Activated CD8-positive, alpha-beta T cell treated with anti-CD3 and anti-CD28 coated beads, Interleukin-2, amount 10 ng/mL, durations not matched to agents 7 days and 5 days (primary cell): ENCODE measurements at regions not wholly inside any gene's neighbourhood (a gene's known extent, or its start where the extent isn't known, plus 50 kb on each side); places are given as distances from the start of the nearest gene placed in this dataset.
"Not testable (repeated sequence)": the region's sequence is repeated elsewhere in the genome, so short reads cannot be mapped to it uniquely, and the experiment has no call there.

Source experiments
- ATAC-seq: fragments of 150-1000 bp; cut with Tn5 transposase; one replicate; pipeline ENCODE4 v1.10.0; 2021; ENCODE audit warnings: moderate library complexity
- CTCF ChIA-PET: fragments of 350-600 bp; sonication (Branson Sonifier 250); formaldehyde crosslinking; loops from one replicate; lab custom pipeline; 2021; ENCODE audit warnings: antibody characterized with exemption; lab: Charles Lee
- POLR2A ChIA-PET: fragments of 350-600 bp; sonication (Branson Sonifier 250); formaldehyde crosslinking; loops from one replicate; lab custom pipeline; 2021; ENCODE audit warnings: antibody characterized with exemption; lab: Charles Lee
- DNase-seq: peaks from one replicate; pipeline ENCODE4 v3.0.0-alpha.2; 2020
- H3K27ac Mint-ChIP-seq: one replicate; pipeline ENCODE4 v1.8.0; 2021; ENCODE audit warnings: mild to moderate bottlenecking, mixed read lengths
- H3K27me3 Mint-ChIP-seq: one replicate; pipeline ENCODE4 v1.8.0; 2021; ENCODE audit warnings: low read depth, mixed read lengths
- H3K36me3 Mint-ChIP-seq: one replicate; pipeline ENCODE4 v1.8.0; 2021; ENCODE audit warnings: low read depth, mixed read lengths
- H3K4me1 Mint-ChIP-seq: one replicate; pipeline ENCODE4 v1.8.0; 2021; ENCODE audit warnings: low read depth, mixed read lengths
- H3K4me3 Mint-ChIP-seq: one replicate; pipeline ENCODE4 v1.8.0; 2021; ENCODE audit warnings: mild to moderate bottlenecking, mixed read lengths
- H3K9me3 Mint-ChIP-seq: one replicate; pipeline ENCODE4 v1.8.0; 2022; ENCODE audit warnings: mixed read lengths; ENCODE audit not compliant: insufficient read depth

GRCh38 chr3:94822298-94822697, 759.4 kb downstream of the NSUN3 start:
- ChIA-PET CTCF (no interaction called here), POLR2A (no interaction called here)
- Mint-ChIP-seq H3K4me3 (no peak overlapping the region), H3K4me1 (no peaks in the 10 kb centered on the region), H3K9me3 (peaks cover 8% of the 10 kb centered on the region), H3K36me3 (no peaks in the 10 kb centered on the region), H3K27ac (no peak overlapping the region), H3K27me3 (no peaks in the 10 kb centered on the region)
- ATAC-seq (no peak), DNase-seq (no peak)

DNA sequence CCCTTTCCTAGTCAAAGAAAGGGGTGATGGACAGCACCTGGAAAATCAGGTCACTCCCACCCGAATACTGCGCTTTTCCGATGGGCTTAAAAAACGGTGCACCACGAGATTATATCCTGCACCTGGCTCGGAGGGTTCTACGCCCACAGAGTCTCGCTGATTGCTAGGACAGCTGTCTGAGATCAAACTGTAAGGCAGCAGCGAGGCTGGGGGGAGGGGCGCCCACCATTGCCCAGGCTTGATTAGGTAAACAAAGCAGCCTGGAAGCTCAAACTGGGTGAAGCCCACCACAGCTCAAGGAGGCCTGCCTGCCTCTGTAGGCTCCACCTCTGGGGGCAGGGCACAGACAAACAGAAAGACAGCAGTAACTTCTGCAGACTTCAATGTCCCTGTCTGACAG, 783.4 kb downstream of the NSUN3 start:
- H3K27me3 Mint-ChIP-seq, H3K36me3 Mint-ChIP-seq, H3K4me1 Mint-ChIP-seq, DNase-seq, ATAC-seq, CTCF ChIA-PET, H3K4me3 Mint-ChIP-seq, H3K27ac Mint-ChIP-seq, POLR2A ChIA-PET, H3K9me3 Mint-ChIP-seq: not testable (repeated sequence)

- ChIA-PET POLR2A (no interaction called here), CTCF (no interaction called here)
- Mint-ChIP-seq H3K36me3 (no peaks in the 10 kb centered on the region), H3K27me3 (no peaks in the 10 kb centered on the region), H3K4me1 (no peaks in the 10 kb centered on the region), H3K9me3 (peaks cover 39% of the 10 kb centered on the region), H3K4me3 (no peak overlapping the region), H3K27ac (no peak overlapping the region)
- DNase-seq (no peak), ATAC-seq (no peak)
Measured at GRCh38 chr3:94862703-94863102, 799.8 kb downstream of the NSUN3 start.

- DNase-seq (no peak), ATAC-seq (no peak)
- Mint-ChIP-seq H3K4me1 (no peaks in the 10 kb centered on the region), H3K9me3 (peaks cover 4% of the 10 kb centered on the region), H3K27ac (no peak overlapping the region), H3K4me3 (no peak overlapping the region), H3K27me3 (no peaks in the 10 kb centered on the region), H3K36me3 (no peaks in the 10 kb centered on the region)
- ChIA-PET POLR2A (no interaction called here), CTCF (no interaction called here)
Measured at GRCh38 chr3:94869059-94869547, 806.2 kb downstream of the NSUN3 start.

DNA sequence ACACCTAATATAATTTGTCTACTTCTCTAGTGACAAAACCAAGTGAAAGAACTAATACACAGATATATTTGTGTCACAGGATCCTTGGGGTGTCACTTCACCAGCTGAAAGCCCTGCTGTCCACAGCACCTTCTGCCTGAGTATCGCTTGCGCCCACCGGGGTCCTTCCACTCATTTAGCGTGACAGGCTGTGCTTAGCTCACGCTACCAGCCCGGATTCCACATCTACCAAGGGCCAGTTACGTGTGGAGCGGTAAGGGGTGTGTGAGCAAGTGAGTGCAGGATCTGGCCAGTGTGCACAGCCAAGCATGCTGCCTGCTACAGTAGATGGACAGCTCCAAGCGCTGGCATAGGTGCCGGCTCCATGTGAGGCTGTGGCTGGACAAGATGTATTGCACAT, 810.9 kb downstream of the NSUN3 start:
- H3K27ac Mint-ChIP-seq, result no peak overlapping the region
- H3K4me3 Mint-ChIP-seq, result no peak overlapping the region
- DNase-seq (no peak), ATAC-seq (no peak)
- ChIA-PET POLR2A (no interaction called here), CTCF (no interaction called here)
- H3K36me3 Mint-ChIP-seq, result no peaks in the 10 kb centered on the region
- H3K4me1 Mint-ChIP-seq, result no peaks in the 10 kb centered on the region
- no peaks in the 10 kb centered on the region for H3K9me3 Mint-ChIP-seq
- H3K27me3 Mint-ChIP-seq, result no peaks in the 10 kb centered on the region

DNA sequence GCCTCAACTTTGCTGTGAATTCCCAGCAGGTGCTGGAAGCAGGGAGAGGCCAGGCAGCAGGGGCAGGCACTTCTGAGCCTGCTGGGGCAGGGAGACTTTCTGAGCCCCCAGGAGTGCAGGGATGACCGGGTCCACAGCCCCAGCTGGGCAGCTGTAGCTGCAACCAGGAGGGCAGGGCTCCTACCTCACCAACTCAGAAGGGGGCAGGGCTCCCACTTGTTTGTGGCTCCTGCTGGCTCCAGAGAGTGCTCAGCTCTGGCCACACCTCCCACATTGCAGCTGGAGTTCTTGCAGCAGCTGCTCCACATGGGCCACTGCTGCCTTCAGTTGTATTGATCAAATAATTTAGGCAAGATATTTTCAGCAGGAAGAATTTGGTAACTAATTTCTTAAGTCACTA, 812.3 kb downstream of the NSUN3 start:
- Mint-ChIP-seq H3K27me3 (no peaks in the 10 kb centered on the region), H3K9me3 (no peaks in the 10 kb centered on the region), H3K36me3 (no peaks in the 10 kb centered on the region), H3K4me3 (no peak overlapping the region), H3K27ac (no peak overlapping the region), H3K4me1 (no peaks in the 10 kb centered on the region)
- ChIA-PET POLR2A (no interaction called here), CTCF (no interaction called here)
- no peak for ATAC-seq
- no peak for DNase-seq

DNA sequence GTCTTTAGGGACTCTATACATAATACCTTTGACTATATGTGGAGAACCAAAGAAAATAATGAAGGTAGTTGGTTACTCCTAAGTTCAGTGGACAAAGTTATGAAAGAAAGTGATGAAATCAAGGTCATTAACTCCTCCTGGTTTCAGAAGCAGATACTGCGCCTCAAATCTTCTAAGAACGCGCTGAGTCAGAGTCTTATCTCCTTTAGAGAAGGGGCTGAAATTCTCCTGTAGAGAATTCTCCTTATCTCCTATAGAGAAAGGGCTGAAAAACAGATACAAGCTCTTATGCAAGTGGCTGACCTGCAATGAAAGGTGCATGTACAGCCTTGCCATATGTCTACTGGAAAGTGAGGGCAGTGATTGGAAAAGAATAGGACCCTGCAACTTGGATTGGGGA, 824.2 kb downstream of the NSUN3 start:
- CTCF ChIA-PET, result no interaction called here
- POLR2A ChIA-PET, result no interaction called here
- DNase-seq (no peak), ATAC-seq (no peak)
- Mint-ChIP-seq H3K4me1 (no peaks in the 10 kb centered on the region), H3K4me3 (no peak overlapping the region), H3K9me3 (no peaks in the 10 kb centered on the region), H3K27ac (no peak overlapping the region), H3K36me3 (no peaks in the 10 kb centered on the region), H3K27me3 (no peaks in the 10 kb centered on the region)

DNA sequence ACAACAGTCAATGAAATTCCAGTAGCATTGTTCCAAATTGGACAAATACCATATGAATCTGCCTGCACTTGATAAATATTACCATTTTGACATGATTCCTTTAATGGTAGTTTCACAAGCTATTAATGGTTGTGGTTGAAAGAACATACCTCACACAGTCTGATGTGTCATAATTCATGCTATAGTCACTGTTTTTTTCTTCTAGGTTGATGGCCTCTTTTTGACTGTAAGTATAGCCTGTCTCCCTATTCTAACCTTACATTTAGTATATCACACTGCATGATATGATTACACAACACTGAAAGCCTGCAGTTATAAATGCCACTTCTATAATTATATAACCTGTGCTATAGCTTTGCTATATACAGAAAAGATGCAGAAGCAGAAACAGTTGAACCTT, 834.1 kb downstream of the NSUN3 start:
- no peak overlapping the region for H3K27ac Mint-ChIP-seq
- DNase-seq (no peak), ATAC-seq (no peak)
- no peak overlapping the region for H3K4me3 Mint-ChIP-seq
- H3K9me3 Mint-ChIP-seq, result peaks cover 14% of the 10 kb centered on the region
- H3K27me3 Mint-ChIP-seq, result no peaks in the 10 kb centered on the region
- CTCF ChIA-PET, result no interaction called here
- H3K4me1 Mint-ChIP-seq, result no peaks in the 10 kb centered on the region
- no peaks in the 10 kb centered on the region for H3K36me3 Mint-ChIP-seq
- POLR2A ChIA-PET, result no interaction called here

- H3K36me3 Mint-ChIP-seq, result no peaks in the 10 kb centered on the region
- H3K4me1 Mint-ChIP-seq, result no peaks in the 10 kb centered on the region
Measured at GRCh38 chr3:94904156-94904674, 841.4 kb downstream of the NSUN3 start.

DNA sequence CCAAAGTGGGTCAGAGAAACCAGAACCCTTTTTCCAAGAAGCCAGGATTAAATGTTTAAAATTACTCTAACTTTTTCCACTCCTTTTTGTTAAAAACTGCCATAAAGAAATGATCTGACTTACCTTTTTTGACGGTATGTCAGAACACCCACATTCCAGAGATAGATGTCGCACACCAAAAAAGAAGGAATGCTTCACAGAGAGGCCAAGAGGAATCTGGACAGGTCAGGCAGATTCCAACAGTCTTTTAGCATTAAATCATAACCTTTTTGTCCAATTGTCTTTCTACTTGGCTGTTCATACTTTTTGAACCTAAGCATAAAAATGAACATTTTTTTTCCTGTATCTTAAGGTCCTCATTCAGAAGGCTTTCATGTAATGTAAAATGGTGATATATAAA, 846.9 kb downstream of the NSUN3 start:
- no peak overlapping the region for H3K27ac Mint-ChIP-seq
- H3K27me3 Mint-ChIP-seq, result no peaks in the 10 kb centered on the region
- H3K4me1 Mint-ChIP-seq, result no peaks in the 10 kb centered on the region
- no peak for DNase-seq
- ChIA-PET CTCF (no interaction called here), POLR2A (no interaction called here)
- H3K9me3 Mint-ChIP-seq, result peaks cover 3% of the 10 kb centered on the region
- no peak for ATAC-seq
- H3K36me3 Mint-ChIP-seq, result no peaks in the 10 kb centered on the region
- H3K4me3 Mint-ChIP-seq, result no peak overlapping the region

More at GRCh38 chr3:94904156-94904674, 841.4 kb downstream of the NSUN3 start:
- Mint-ChIP-seq H3K9me3 (peaks cover 3% of the 10 kb centered on the region), H3K27me3 (no peaks in the 10 kb centered on the region), H3K4me3 (no peak overlapping the region), H3K27ac (no peak overlapping the region)
- ChIA-PET POLR2A (no interaction called here), CTCF (no interaction called here)
- DNase-seq, result no peak
- no peak for ATAC-seq

- Mint-ChIP-seq H3K27me3 (no peaks in the 10 kb centered on the region), H3K9me3 (no peaks in the 10 kb centered on the region), H3K4me3 (no peak overlapping the region), H3K36me3 (no peaks in the 10 kb centered on the region), H3K27ac (no peak overlapping the region), H3K4me1 (no peaks in the 10 kb centered on the region)
- ATAC-seq, result no peak
- ChIA-PET CTCF (no interaction called here), POLR2A (no interaction called here)
- no peak for DNase-seq
Measured at GRCh38 chr3:94912656-94913055, 849.8 kb downstream of the NSUN3 start.

DNA sequence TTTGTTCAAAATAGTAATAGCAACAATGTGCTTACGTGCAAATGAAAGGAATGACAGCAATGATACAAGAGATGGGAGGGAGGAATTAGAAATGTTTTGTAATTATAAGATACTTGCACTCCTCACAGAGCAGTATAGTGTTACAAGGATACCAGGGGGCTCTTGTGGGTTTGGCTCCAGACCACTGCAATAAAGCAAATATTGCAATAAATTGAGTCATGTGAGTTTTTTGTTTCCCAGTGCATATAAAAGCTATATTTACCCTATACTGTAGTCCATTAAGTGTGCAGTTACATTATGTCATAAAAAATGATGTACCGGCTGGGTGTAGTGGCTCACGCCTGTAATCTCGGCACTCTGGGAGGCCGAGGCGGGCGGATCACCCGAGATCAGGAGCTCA, 864.3 kb downstream of the NSUN3 start:
- ATAC-seq, result no peak
- Mint-ChIP-seq H3K4me3 (no peak overlapping the region), H3K27ac (no peak overlapping the region), H3K27me3 (no peaks in the 10 kb centered on the region), H3K36me3 (no peaks in the 10 kb centered on the region), H3K9me3 (no peaks in the 10 kb centered on the region), H3K4me1 (no peaks in the 10 kb centered on the region)
- ChIA-PET CTCF (no interaction called here), POLR2A (no interaction called here)
- DNase-seq, result no peak

DNA sequence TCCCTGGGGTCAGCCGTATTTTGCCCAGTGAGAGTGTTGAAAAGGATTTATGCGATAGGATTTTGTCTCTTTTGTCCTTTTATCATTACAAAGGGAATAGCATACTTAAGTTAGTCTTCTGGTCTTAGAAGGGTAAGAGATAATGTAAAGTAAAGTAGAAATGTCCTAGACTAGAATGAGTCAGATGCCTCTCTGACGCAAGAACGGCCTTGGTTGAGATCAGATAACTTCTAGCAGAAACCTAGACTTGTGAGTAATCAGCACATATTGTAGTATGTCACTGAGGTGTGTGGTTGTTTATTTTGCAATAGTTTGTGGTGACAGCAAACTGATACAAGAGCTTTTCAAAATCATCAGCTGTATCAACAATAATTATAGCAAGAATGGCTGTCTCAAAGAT, 866.1 kb downstream of the NSUN3 start:
- H3K9me3 Mint-ChIP-seq, result no peaks in the 10 kb centered on the region
- no peaks in the 10 kb centered on the region for H3K36me3 Mint-ChIP-seq
- DNase-seq (no peak), ATAC-seq (no peak)
- no peaks in the 10 kb centered on the region for H3K4me1 Mint-ChIP-seq
- H3K4me3 Mint-ChIP-seq, result no peak overlapping the region
- POLR2A ChIA-PET, result interaction anchor here (0.6 kb wide), 1 partner anchor 1667 kb away, joined by 4 read pairs; no protein-coding TSS in a partner anchor
- CTCF ChIA-PET, result no interaction called here
- H3K27me3 Mint-ChIP-seq, result no peaks in the 10 kb centered on the region
- H3K27ac Mint-ChIP-seq, result no peak overlapping the region
